Pancreas (tissue), 10 donors: ENCODE measurements at regions not wholly inside any gene's neighbourhood (a gene's known extent, or its start where the extent isn't known, plus 50 kb on each side); places are given as distances from the start of the nearest gene placed in this dataset.

Experiments
- ATAC-seq, 4 donors: fragments of 200-7000 bp; cut with Tn5 transposase; one replicate each; pipeline versions ENCODE4 v1.8.0 to v1.9.1; 2020; ENCODE audit warnings: mild to moderate bottlenecking in 4 of 4, moderate library complexity in 4 of 4
- DNase-seq, 6 donors: peaks; one replicate each; pipeline ENCODE4 v3.0.0-alpha.2; 2020
- FAIRE-seq: peaks from 2 replicates; lab custom pipeline; 2012; peaks lifted over from hg19 to GRCh38; lab: Jason Lieb, UNC
- H3K27ac ChIP-seq, 4 donors: fragments of 200-600 bp; sonication (generic); 1 replicate in 3 of 4; 2 replicates in 1 of 4; pipeline versions ENCODE4 v1.5.0 to v1.8.0; 2020
- H3K27me3 ChIP-seq, 4 donors: fragments of 200-600 bp; one replicate each; pipeline ENCODE4 v1.8.0; 2021
- H3K36me3 ChIP-seq, 3 donors: fragments of 200-600 bp; sonication (generic) in 1 of 3; one replicate each; pipeline versions ENCODE4 v1.5.0 to v1.8.0; 2020 to 2021
- H3K4me1 ChIP-seq, 3 donors: fragments of 200-600 bp; one replicate each; pipeline ENCODE4 v1.8.0; 2021
- H3K4me3 ChIP-seq, 4 donors: fragments of 200-600 bp; sonication (generic) in 2 of 4; one replicate each; pipeline versions ENCODE4 v1.5.0 to v1.8.0; 2020 to 2021
- H3K9me3 ChIP-seq, 4 donors: fragments of 200-600 bp; one replicate each; pipeline ENCODE4 v1.8.0; 2021
- CTCF ChIP-seq, 4 donors: fragments of 200-600 bp; sonication (generic) in 3 of 4; IDR thresholded peaks; one replicate each; pipeline versions ENCODE4 v1.5.0 to v1.8.0; 2021; ENCODE audit warnings: antibody characterized with exemption in 4 of 4
- WGBS, 2 donors: extraction: QIAGEN DNeasy Blood & Tissue Kit; methylation state at CpG; one replicate each; pipeline ENCODE4 v1.1.7; 2013; 5-methylcytosine and 5-hydroxymethylcytosine counted together
- intact Hi-C, 3 donors: fragments of 100-400 bp; cut with DNase I; formaldehyde crosslinking; loops; one replicate each; pipeline versions ENCODE4 v1.11.1 to v1.14.2; 2022
- donor health status: healthy with polysubstance abuse.
- donor health status: DM: no; HTN: no; CAD: no; lungs with moderate emphysema.
- donor health status: DM: no; HTN: no; CAD: no.
- donor health status: control.
- donor health status: control.
- donor health status: Bipolar disorder and iron deficiency.
- donor health status: DM: yes; HTN: yes; CAD: no.
- donor health status: DM: no; HTN: no; CAD: no.
- donor health status: DM: no; HTN: no; CAD: no.
- donor health status: DM: yes; HTN: yes; CAD: no.

- H3K4me1 ChIP-seq, result no peaks in the 10 kb centered on the region
- no peaks in the 10 kb centered on the region for H3K9me3 ChIP-seq
- no peak for ATAC-seq
- 56 to 76% methylated on average over 1 of the region's 1 CpG for WGBS, 2 donors
- intact Hi-C loops, result no loop called here
- no peak for FAIRE-seq
- DNase-seq, result no peak
- no peaks in the 10 kb centered on the region for H3K27me3 ChIP-seq
- no peak overlapping the region for H3K27ac ChIP-seq
- no peaks in the 10 kb centered on the region for H3K36me3 ChIP-seq
- no peak for TF ChIP-seq CTCF (IDR thresholded peaks at IDR 0.05)
- no peak overlapping the region for H3K4me3 ChIP-seq
Observed at GRCh38 chr9:13628526-13628925, 349.0 kb upstream of the MPDZ start.

- no peak for TF ChIP-seq CTCF (IDR thresholded peaks at IDR 0.05)
- Histone ChIP-seq H3K9me3 (no peaks in the 10 kb centered on the region), H3K27ac (no peak overlapping the region), H3K27me3 (no peaks in the 10 kb centered on the region), H3K4me1 (no peaks in the 10 kb centered on the region), H3K4me3 (no peak overlapping the region), H3K36me3 (no peaks in the 10 kb centered on the region)
- 84 to 90% methylated on average over 3 of the region's 3 CpGs for WGBS, 2 donors
- DNase-seq, result peak in 1 of 6 donors; percentile 31
- no peak for ATAC-seq
- no peak for FAIRE-seq
- intact Hi-C loops, result no loop called here
Observed at GRCh38 chr9:13627502-13627901, 348.0 kb upstream of the MPDZ start.

- DNase-seq (no peak), FAIRE-seq (no peak)
- no peak for TF ChIP-seq CTCF (IDR thresholded peaks at IDR 0.05)
Observed at GRCh38 chr9:13627071-13627470, 347.6 kb upstream of the MPDZ start.

GRCh38 chr9:13626601-13627000 lies 347.1 kb upstream of the MPDZ start:
- TF ChIP-seq CTCF (IDR thresholded peaks at IDR 0.05), result no peak
- DNase-seq, result no peak
- Histone ChIP-seq H3K36me3 (no peaks in the 10 kb centered on the region), H3K4me3 (no peak overlapping the region), H3K4me1 (no peaks in the 10 kb centered on the region), H3K9me3 (no peaks in the 10 kb centered on the region), H3K27me3 (no peaks in the 10 kb centered on the region), H3K27ac (no peak overlapping the region)
- WGBS, 2 donors, result 59 to 62% methylated on average over 1 of the region's 1 CpG
- no peak for FAIRE-seq
- no peak for ATAC-seq
- intact Hi-C loops, result no loop called here

More at GRCh38 chr9:13627071-13627470, 347.6 kb upstream of the MPDZ start:
- ATAC-seq, result no peak
- intact Hi-C loops, result no loop called here
- 80 to 94% methylated on average over 3 of the region's 3 CpGs for WGBS, 2 donors
- no peak overlapping the region for H3K27ac ChIP-seq
- H3K27me3 ChIP-seq, result no peaks in the 10 kb centered on the region
- no peaks in the 10 kb centered on the region for H3K4me1 ChIP-seq
- no peak overlapping the region for H3K4me3 ChIP-seq
- no peaks in the 10 kb centered on the region for H3K36me3 ChIP-seq
- no peaks in the 10 kb centered on the region for H3K9me3 ChIP-seq

- FAIRE-seq (no peak), DNase-seq (no peak), ATAC-seq (no peak)
- intact Hi-C loops, result no loop called here
- no peak overlapping the region for H3K4me3 ChIP-seq
- H3K36me3 ChIP-seq, result no peaks in the 10 kb centered on the region
- no peak for TF ChIP-seq CTCF (IDR thresholded peaks at IDR 0.05)
- H3K4me1 ChIP-seq, result no peaks in the 10 kb centered on the region
- H3K9me3 ChIP-seq, result no peaks in the 10 kb centered on the region
- no peak overlapping the region for H3K27ac ChIP-seq
- WGBS, 2 donors, result 65 to 79% methylated on average over 6 of the region's 6 CpGs
- H3K27me3 ChIP-seq, result no peaks in the 10 kb centered on the region
Observed at GRCh38 chr9:13621872-13622564, 342.5 kb upstream of the MPDZ start.
